NB4 (cell line): ENCODE measurements at regions not wholly inside any gene's neighbourhood (a gene's known extent, or its start where the extent isn't known, plus 50 kb on each side); places are given as distances from the start of the nearest gene placed in this dataset.

Source experiments
- POLR2A ChIP-seq: IDR thresholded peaks from 2 replicates; pipeline ENCODE4 v1.6.1; 2011; ENCODE audit warnings: mild to moderate bottlenecking; ENCODE audit not compliant: insufficient read length; ENCODE audit errors: extremely low read depth
- TF ChIP-seq, protein P1 (sequence below): IDR thresholded peaks from one replicate; pipeline ENCODE4 v1.5.1; 2012; ENCODE audit warnings: low read depth, low read length

DNA sequence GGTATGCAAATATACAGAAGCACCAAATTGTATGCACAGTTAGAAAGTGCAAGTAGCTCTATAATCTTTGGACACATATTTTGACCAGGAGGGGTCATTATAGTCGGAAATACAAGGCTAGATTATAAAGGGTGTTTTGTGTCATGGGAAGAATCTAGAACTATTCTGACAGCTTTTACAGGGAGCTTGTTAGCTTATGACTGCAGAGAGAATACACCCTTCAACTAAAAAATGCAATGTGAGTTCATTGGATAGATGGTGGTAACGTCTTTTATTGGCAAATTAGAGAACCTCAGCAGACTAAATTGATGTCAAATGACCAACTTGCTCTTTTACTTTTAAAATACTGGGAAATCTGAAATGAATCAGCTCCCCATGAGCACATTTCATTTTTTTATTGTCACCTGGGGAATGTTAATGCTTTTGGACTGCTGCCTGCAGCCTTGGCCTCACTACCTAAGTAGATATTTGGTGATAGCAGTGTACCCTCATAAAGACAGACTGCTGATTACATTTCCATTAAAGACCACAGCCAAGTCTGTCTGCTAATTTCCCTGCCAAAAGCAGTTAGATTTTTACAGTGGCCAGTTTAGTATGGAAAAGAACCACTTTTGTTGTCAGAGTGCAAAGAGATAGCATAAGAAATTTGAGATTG lies 515.9 kb upstream of the DPPA4 start:
- TF ChIP-seq, protein P1, sequence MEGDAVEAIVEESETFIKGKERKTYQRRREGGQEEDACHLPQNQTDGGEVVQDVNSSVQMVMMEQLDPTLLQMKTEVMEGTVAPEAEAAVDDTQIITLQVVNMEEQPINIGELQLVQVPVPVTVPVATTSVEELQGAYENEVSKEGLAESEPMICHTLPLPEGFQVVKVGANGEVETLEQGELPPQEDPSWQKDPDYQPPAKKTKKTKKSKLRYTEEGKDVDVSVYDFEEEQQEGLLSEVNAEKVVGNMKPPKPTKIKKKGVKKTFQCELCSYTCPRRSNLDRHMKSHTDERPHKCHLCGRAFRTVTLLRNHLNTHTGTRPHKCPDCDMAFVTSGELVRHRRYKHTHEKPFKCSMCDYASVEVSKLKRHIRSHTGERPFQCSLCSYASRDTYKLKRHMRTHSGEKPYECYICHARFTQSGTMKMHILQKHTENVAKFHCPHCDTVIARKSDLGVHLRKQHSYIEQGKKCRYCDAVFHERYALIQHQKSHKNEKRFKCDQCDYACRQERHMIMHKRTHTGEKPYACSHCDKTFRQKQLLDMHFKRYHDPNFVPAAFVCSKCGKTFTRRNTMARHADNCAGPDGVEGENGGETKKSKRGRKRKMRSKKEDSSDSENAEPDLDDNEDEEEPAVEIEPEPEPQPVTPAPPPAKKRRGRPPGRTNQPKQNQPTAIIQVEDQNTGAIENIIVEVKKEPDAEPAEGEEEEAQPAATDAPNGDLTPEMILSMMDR, result no peak
- no peak for TF ChIP-seq POLR2A
